ENCODE measurements at regions not wholly inside any gene's neighbourhood (a gene's known extent, or its start where the extent isn't known, plus 50 kb on each side); places are given as distances from the start of the nearest gene placed in this dataset.
A peak's percentile ranks its signal among the peaks of the same experiment; 100 is the strongest.
"Not testable (repeated sequence)": the region's sequence is repeated elsewhere in the genome, so short reads cannot be mapped to it uniquely, and the experiment has no call there.

- no peak for DNase-seq
Observed at GRCh38 chr1:168416220-168416619, 127.6 kb downstream of the XCL2 start.

- DNase-seq, result no peak
Observed at GRCh38 chr1:168414914-168415313, 128.9 kb downstream of the XCL2 start.

- DNase-seq, result no peak
Observed at GRCh38 chr1:168410464-168410863, 129.8 kb downstream of the TBX19 start.

GRCh38 chr1:168408884-168409283 is 128.2 kb downstream of the TBX19 start:
- peak in 1 of 4 experiments; percentile 5 for DNase-seq

- DNase-seq, result no peak
Observed at GRCh38 chr1:168408539-168408865, 127.8 kb downstream of the TBX19 start.

- DNase-seq, result no peak
Observed at GRCh38 chr1:168407832-168408538, 127.3 kb downstream of the TBX19 start.

- no peak for DNase-seq
Observed at GRCh38 chr1:168405906-168406549, 125.4 kb downstream of the TBX19 start.

- no peak for DNase-seq
Observed at GRCh38 chr1:168403140-168403539, 122.5 kb downstream of the TBX19 start.

GRCh38 chr1:168402466-168402865 is 121.8 kb downstream of the TBX19 start:
- DNase-seq, result not testable (repeated sequence)

- DNase-seq, result no peak
Observed at GRCh38 chr1:168401341-168401740, 120.7 kb downstream of the TBX19 start.

- no peak for DNase-seq
Observed at GRCh38 chr1:168400139-168400538, 119.5 kb downstream of the TBX19 start.

- no peak for DNase-seq
Observed at GRCh38 chr1:168397806-168398205, 117.1 kb downstream of the TBX19 start.

GRCh38 chr1:168396940-168397684 is 116.4 kb downstream of the TBX19 start:
- DNase-seq, result no peak

GRCh38 chr1:168396508-168396907 is 115.8 kb downstream of the TBX19 start:
- DNase-seq, result no peak

GRCh38 chr1:168394858-168395257 is 114.2 kb downstream of the TBX19 start:
- DNase-seq, result no peak

GRCh38 chr1:168392958-168393549 is 112.4 kb downstream of the TBX19 start:
- no peak for DNase-seq

- DNase-seq, result no peak
Observed at GRCh38 chr1:168391851-168392681, 111.4 kb downstream of the TBX19 start.

- no peak for DNase-seq
Observed at GRCh38 chr1:168390271-168390670, 109.6 kb downstream of the TBX19 start.

- DNase-seq, result no peak
Observed at GRCh38 chr1:168387781-168388760, 107.4 kb downstream of the TBX19 start.

- DNase-seq, result peak in 3 of 4 experiments; percentile 21 to 57 (median 24)
Observed at GRCh38 chr1:168386949-168387586, 106.4 kb downstream of the TBX19 start.

- no peak for DNase-seq
Observed at GRCh38 chr1:168386492-168386891, 105.8 kb downstream of the TBX19 start.

Data from activated naive CD4-positive, alpha-beta T cell (primary cell).